ENCODE measurements at regions not wholly inside any gene's neighbourhood (a gene's known extent, or its start where the extent isn't known, plus 50 kb on each side); places are given as distances from the start of the nearest gene placed in this dataset.

- DNase-seq (ENCODE audit: low read depth) = no peak
Observed at GRCh38 chr14:101453225-101453624, 108.1 kb upstream of the DIO3 start.

- DNase-seq (ENCODE audit: low read depth) = no peak
Observed at GRCh38 chr14:101454229-101454628, 107.1 kb upstream of the DIO3 start.

GRCh38 chr14:101456246-101457175 is 104.8 kb upstream of the DIO3 start:
- no peak for DNase-seq (ENCODE audit: low read depth)

- DNase-seq (ENCODE audit: low read depth) = no peak
Observed at GRCh38 chr14:101457301-101457935, 103.9 kb upstream of the DIO3 start.

- no peak for DNase-seq (ENCODE audit: low read depth)
Observed at GRCh38 chr14:101457936-101458740, 103.2 kb upstream of the DIO3 start.

GRCh38 chr14:101458741-101459550 is 102.3 kb upstream of the DIO3 start:
- no peak for DNase-seq (ENCODE audit: low read depth)

- no peak for DNase-seq (ENCODE audit: low read depth)
Observed at GRCh38 chr14:101459551-101459900, 101.8 kb upstream of the DIO3 start.

- DNase-seq (ENCODE audit: low read depth) = no peak
Observed at GRCh38 chr14:101460521-101460920, 100.8 kb upstream of the DIO3 start.

GRCh38 chr14:101460986-101461750 is 100.1 kb upstream of the DIO3 start:
- DNase-seq (ENCODE audit: low read depth) = no peak

GRCh38 chr14:101461891-101462290 is 99.4 kb upstream of the DIO3 start:
- DNase-seq (ENCODE audit: low read depth) = no peak

GRCh38 chr14:101462726-101463565 is 98.3 kb upstream of the DIO3 start:
- no peak for DNase-seq (ENCODE audit: low read depth)

GRCh38 chr14:101463566-101464171 is 97.6 kb upstream of the DIO3 start:
- DNase-seq (ENCODE audit: low read depth) = no peak

- DNase-seq (ENCODE audit: low read depth) = no peak
Observed at GRCh38 chr14:101464310-101464983, 96.8 kb upstream of the DIO3 start.

GRCh38 chr14:101464984-101465794 is 96.1 kb upstream of the DIO3 start:
- no peak for DNase-seq (ENCODE audit: low read depth)

GRCh38 chr14:101465795-101466448 is 95.4 kb upstream of the DIO3 start:
- no peak for DNase-seq (ENCODE audit: low read depth)

GRCh38 chr14:101466456-101467180 is 94.7 kb upstream of the DIO3 start:
- DNase-seq (ENCODE audit: low read depth) = no peak
